Panc1 (cell line): ENCODE measurements at regions not wholly inside any gene's neighbourhood (a gene's known extent, or its start where the extent isn't known, plus 50 kb on each side); places are given as distances from the start of the nearest gene placed in this dataset.

Experiments
- CTCF ChIP-seq: fragments of 450-650 bp; IDR thresholded peaks from 2 replicates; pipeline ENCODE4 v1.5.1; 2017; ENCODE audit warnings: mild to moderate bottlenecking
- POLR2AphosphoS5 ChIP-seq: IDR thresholded peaks from 2 replicates; pipeline ENCODE4 v1.6.1; 2012; ENCODE audit warnings: mild to moderate bottlenecking, low read depth, low read length, moderate library complexity
- REST ChIP-seq, 2 experiments: IDR thresholded peaks; 2 replicates each; pipeline ENCODE4 v1.6.1; 2011 to 2012; ENCODE audit warnings: low read depth in 2 of 2, control low read depth in 1 of 2, low read length in 1 of 2, mild to moderate bottlenecking in 1 of 2, moderate library complexity in 1 of 2; ENCODE audit not compliant: insufficient read depth in 1 of 2
- SIN3A ChIP-seq: IDR thresholded peaks from 2 replicates; pipeline ENCODE4 v1.6.1; 2012; ENCODE audit warnings: low read depth, mild to moderate bottlenecking, low read length, moderate library complexity, borderline replicate concordance; ENCODE audit not compliant: insufficient read depth
- TCF7L2 ChIP-seq: IDR thresholded peaks from 2 replicates; pipeline ENCODE4 v1.6.1; 2011; ENCODE audit warnings: mild to moderate bottlenecking, low read depth, low read length, inconsistent platforms

- TF ChIP-seq CTCF (no peak), POLR2AphosphoS5 (no peak), TCF7L2 (no peak), REST (IDR thresholded peaks at IDR 0.05; ENCODE audit: insufficient read depth in 1 of 2, low read depth in 2 of 2, low read length in 1 of 2) (no peak), SIN3A (no peak)
Measured at GRCh38 chr4:129839687-129840086, 743.7 kb downstream of the C4orf33 start.
